HUES64 (cell line): ENCODE measurements at regions not wholly inside any gene's neighbourhood (a gene's known extent, or its start where the extent isn't known, plus 50 kb on each side); places are given as distances from the start of the nearest gene placed in this dataset.

ENCODE experiments used
- H3K27ac ChIP-seq: 2 replicates; pipeline ENCODE4 v1.7.0; 2013; ENCODE audit warnings: low read depth, low read length, inconsistent platforms
- H3K27me3 ChIP-seq: 2 replicates; pipeline ENCODE4 v1.6.1; 2013; ENCODE audit warnings: mild to moderate bottlenecking, low read length; ENCODE audit not compliant: insufficient read depth
- H3K36me3 ChIP-seq: 2 replicates; pipeline ENCODE4 v1.6.1; 2013; ENCODE audit warnings: mild to moderate bottlenecking, low read length; ENCODE audit not compliant: insufficient read depth
- H3K4me1 ChIP-seq: 2 replicates; pipeline ENCODE4 v1.6.1; 2013; ENCODE audit warnings: mild to moderate bottlenecking, low read length, moderate library complexity; ENCODE audit not compliant: insufficient read depth
- H3K4me3 ChIP-seq: 2 replicates; pipeline ENCODE4 v1.5.1; 2013; ENCODE audit warnings: mild to moderate bottlenecking, low read length, moderate library complexity
- H3K9ac ChIP-seq: 2 replicates; pipeline ENCODE4 v1.6.1; 2013; ENCODE audit warnings: mild to moderate bottlenecking, low read depth, low read length
- H3K9me3 ChIP-seq: 2 replicates; pipeline ENCODE4 v1.6.1; 2013; ENCODE audit warnings: low read depth, low read length; ENCODE audit not compliant: insufficient read depth
- WGBS: fragments of 150-250, 120-280 bp; methylation state at CpG from one replicate; pipeline ENCODE4 v1.1.7; 2013; ENCODE audit warnings: missing lambda C conversion rate; 5-methylcytosine and 5-hydroxymethylcytosine counted together

DNA sequence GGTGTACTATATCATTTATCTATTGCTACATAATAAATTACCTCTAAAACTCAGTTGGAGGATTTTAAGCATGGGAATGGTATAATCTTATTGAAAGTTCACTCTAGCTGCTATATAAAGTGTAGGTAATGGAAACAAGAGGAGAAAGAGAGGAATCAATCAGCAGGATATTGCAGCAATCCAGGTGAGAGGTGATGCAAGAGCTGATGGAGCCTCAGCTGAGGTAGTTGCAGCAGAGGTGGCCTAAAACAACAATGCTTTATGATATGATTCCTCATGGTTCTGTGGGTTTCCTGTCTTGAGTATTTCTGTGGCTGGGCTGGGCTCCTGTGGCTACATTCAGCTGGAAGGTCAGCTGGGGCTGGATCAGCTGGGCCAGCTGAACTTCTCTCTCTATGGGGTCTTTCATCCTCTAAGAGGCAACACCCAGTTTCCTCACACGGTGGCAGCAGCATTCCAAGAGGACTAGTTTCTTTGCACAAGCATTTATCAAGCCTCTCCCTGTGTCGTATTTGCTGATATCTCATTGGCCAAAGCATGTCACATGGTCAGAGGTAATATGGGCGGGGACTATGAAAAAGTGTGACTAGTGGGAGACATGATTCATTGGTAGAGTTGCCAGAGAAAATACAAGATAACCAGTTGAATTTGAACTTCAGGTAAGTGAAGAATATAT lies 135.4 kb upstream of the LARGE1 start:
- H3K4me3 ChIP-seq = no peak overlapping the region
- no peaks in the 10 kb centered on the region for H3K36me3 ChIP-seq
- 63% methylated on average over 3 of the region's 3 CpGs for WGBS
- H3K27ac ChIP-seq = no peak overlapping the region
- H3K27me3 ChIP-seq = no peaks in the 10 kb centered on the region
- no peak overlapping the region for H3K9ac ChIP-seq
- H3K4me1 ChIP-seq = no peaks in the 10 kb centered on the region
- peaks cover 18% of the 10 kb centered on the region for H3K9me3 ChIP-seq

DNA sequence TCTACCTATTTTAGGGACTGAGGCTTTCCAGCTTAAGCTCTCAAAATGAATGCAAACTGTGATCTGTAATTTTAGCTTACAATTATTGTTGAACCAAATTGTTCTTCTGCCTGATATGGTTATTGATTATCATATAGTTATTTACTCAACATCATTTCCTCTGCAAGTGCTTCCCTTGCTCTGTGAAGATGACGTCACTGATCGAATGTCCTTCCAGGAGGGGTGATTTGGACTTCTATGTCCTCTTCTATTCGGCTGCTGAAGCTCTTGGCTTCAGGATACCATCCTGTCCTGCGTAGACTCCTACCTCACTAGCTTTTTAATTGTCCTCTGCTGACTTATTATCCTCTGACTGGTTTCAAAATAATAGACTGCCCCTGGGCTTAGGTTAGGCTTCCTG lies 137.4 kb upstream of the LARGE1 start:
- H3K27ac ChIP-seq = no peak overlapping the region
- H3K27me3 ChIP-seq = no peaks in the 10 kb centered on the region
- WGBS = 97% methylated on average over 4 of the region's 4 CpGs
- no peaks in the 10 kb centered on the region for H3K36me3 ChIP-seq
- H3K4me1 ChIP-seq = no peaks in the 10 kb centered on the region
- no peak overlapping the region for H3K4me3 ChIP-seq
- H3K9me3 ChIP-seq = peaks cover 18% of the 10 kb centered on the region
- H3K9ac ChIP-seq = no peak overlapping the region

DNA sequence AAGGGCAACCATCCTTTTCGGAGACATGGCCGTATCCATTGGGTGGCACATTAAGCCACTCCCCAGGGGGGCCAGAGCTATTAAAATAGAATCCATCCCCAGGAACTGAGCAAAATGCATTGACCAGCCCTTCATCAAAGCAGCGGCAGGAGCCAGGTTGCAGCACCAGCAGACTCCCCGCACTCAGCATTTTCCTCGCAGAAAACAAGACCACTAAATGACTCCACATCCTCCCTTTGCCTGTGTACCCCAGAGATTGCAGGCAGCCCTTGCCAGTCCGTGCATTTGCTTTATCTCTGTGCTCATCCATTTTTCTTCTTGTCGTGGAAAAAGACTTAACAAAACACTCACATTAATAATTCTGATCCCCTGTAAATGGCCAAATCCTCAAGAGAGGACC lies 144.4 kb upstream of the LARGE1 start:
- no peaks in the 10 kb centered on the region for H3K4me1 ChIP-seq
- H3K9me3 ChIP-seq = peaks cover 3% of the 10 kb centered on the region; the same call in 1 of the 2 replicates
- H3K27ac ChIP-seq = no peak overlapping the region
- WGBS = 93% methylated on average over 7 of the region's 7 CpGs
- H3K9ac ChIP-seq = no peak overlapping the region
- no peaks in the 10 kb centered on the region for H3K27me3 ChIP-seq
- H3K4me3 ChIP-seq = no peak overlapping the region
- no peaks in the 10 kb centered on the region for H3K36me3 ChIP-seq

DNA sequence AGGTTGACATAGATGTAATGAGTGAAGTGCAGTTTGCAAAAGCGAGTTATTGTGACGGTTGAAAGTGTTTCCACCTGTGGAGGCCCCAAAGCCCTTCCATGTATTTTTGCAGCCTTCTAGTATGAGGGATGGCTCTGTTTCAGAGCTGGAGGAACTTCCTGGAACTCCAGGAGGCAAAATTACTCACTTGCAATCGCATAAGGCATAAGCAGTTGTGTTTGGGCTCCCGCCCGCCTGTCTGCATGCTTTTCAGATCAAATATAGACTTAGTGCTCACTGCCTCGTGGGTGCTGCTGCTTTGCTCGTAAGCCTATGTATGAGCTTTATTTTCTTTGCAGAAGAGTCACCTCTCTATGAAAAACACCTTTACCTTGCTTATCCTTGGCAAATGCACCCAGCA lies 146.8 kb upstream of the LARGE1 start:
- Histone ChIP-seq H3K9ac (no peak overlapping the region), H3K27ac (no peak overlapping the region), H3K4me1 (no peaks in the 10 kb centered on the region), H3K9me3 (no peaks in the 10 kb centered on the region), H3K36me3 (no peaks in the 10 kb centered on the region), H3K4me3 (no peak overlapping the region), H3K27me3 (no peaks in the 10 kb centered on the region)
- 93% methylated on average over 7 of the region's 7 CpGs for WGBS

DNA sequence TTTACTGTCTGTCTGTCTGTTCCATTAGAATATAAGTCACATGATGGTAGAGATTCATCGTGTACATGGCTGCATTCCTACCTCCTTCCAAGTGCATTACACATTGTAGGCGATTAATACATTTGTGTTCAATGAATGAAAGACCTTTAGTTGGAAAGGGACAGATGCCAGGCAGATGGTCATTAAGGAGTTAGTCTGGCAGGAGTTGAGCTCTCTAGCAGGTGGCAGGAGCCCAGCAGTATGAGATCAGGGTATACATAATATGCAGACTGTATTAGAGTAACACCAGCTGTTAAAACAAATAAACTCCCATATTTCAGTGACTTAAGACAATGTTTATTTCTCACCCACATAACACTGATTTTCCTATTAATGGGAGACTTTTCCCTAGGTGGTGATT lies 147.7 kb upstream of the LARGE1 start:
- no peaks in the 10 kb centered on the region for H3K4me1 ChIP-seq
- WGBS = 77% methylated on average over 2 of the region's 2 CpGs
- no peaks in the 10 kb centered on the region for H3K27me3 ChIP-seq
- H3K9ac ChIP-seq = no peak overlapping the region
- no peaks in the 10 kb centered on the region for H3K36me3 ChIP-seq
- no peak overlapping the region for H3K4me3 ChIP-seq
- no peaks in the 10 kb centered on the region for H3K9me3 ChIP-seq
- no peak overlapping the region for H3K27ac ChIP-seq

DNA sequence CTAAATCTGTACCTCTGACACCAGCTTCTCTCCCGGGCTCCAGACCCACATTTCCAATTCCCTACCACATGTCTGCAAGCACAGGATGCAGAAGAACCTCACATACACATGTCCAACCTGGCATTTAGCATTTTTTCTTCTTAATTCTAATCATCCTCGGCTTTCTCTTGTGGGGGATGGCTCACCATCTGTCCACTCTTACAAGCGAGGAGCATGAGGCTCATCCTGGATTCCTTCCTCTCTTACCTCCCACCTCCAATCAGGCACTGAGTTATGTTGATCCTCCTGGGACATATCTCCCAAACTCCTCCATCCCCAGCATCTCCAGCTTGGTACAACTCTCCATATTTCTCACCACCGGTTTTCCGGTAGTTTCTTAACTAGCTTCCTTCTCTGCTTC lies 149.8 kb upstream of the LARGE1 start:
- no peaks in the 10 kb centered on the region for H3K4me1 ChIP-seq
- no peak overlapping the region for H3K27ac ChIP-seq
- H3K9ac ChIP-seq = no peak overlapping the region
- no peaks in the 10 kb centered on the region for H3K27me3 ChIP-seq
- no peaks in the 10 kb centered on the region for H3K9me3 ChIP-seq
- H3K36me3 ChIP-seq = no peaks in the 10 kb centered on the region
- H3K4me3 ChIP-seq = no peak overlapping the region
- 89% methylated on average over 5 of the region's 5 CpGs for WGBS

DNA sequence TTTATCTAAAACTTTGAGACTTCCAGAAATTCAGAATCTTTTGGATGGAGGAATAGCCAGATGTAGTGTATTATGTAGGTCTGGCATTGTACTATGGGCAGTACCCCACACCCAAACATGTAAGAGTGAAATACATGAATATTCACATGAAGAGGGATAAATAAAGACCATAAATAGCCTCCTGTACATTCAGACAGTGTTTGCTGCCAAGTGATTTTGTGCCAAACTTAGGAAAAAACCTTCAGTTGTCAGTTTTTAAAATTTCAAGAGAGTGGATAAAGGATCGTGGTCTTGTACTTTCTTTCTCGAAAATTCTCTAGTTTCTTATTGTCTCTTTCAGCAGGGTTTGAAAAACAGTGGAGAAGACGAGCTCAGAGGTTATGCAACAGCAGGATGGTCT lies 150.3 kb upstream of the LARGE1 start:
- Histone ChIP-seq H3K36me3 (no peaks in the 10 kb centered on the region), H3K9ac (no peak overlapping the region), H3K9me3 (no peaks in the 10 kb centered on the region), H3K4me1 (no peaks in the 10 kb centered on the region), H3K27me3 (no peaks in the 10 kb centered on the region), H3K27ac (no peak overlapping the region), H3K4me3 (no peak overlapping the region)
- 84% methylated on average over 3 of the region's 3 CpGs for WGBS

DNA sequence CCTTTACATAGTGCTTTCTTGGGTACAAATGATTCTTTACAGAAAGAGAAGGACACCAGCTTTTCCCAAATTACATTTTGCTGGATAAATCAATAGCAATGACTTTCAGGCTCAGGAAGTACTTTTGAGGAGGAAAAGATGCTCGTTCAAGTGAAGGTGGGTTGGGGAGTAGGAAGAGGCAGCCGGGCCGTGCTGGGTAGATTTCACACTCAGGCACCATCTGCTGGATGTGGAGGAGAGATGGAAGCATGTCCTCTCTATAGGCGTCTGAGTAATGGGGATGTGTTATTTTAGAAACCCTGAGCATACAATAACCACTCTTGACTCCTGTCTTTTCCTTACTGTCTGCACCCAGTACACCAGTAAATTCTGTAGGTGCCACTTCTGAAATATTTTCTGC lies 152.3 kb upstream of the LARGE1 start:
- no peak overlapping the region for H3K9ac ChIP-seq
- WGBS = 88% methylated on average over 3 of the region's 4 CpGs
- H3K36me3 ChIP-seq = no peaks in the 10 kb centered on the region
- H3K4me3 ChIP-seq = no peak overlapping the region
- no peaks in the 10 kb centered on the region for H3K27me3 ChIP-seq
- no peaks in the 10 kb centered on the region for H3K4me1 ChIP-seq
- no peak overlapping the region for H3K27ac ChIP-seq
- no peaks in the 10 kb centered on the region for H3K9me3 ChIP-seq

DNA sequence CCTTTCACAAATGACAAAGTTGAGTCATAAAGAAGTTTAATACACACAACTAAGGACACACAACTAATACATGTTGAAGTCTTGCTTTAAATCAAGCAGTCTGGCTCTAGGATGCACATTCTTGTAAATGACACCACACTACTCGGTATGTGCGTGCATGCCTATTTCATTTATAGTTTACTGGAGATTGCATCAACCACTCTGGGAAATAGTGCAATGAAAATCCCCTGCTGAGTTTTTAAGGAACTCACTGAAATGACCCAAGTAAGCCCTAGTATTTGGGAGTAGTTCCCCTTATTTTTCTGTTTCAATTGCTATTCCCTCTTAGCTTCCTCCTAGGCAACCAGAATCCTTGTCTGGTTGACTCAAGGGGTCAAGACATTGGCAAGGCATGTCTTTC lies 160.2 kb upstream of the LARGE1 start:
- no peak overlapping the region for H3K27ac ChIP-seq
- WGBS = 99% methylated on average over 2 of the region's 2 CpGs
- no peaks in the 10 kb centered on the region for H3K4me1 ChIP-seq
- H3K4me3 ChIP-seq = no peak overlapping the region
- no peaks in the 10 kb centered on the region for H3K27me3 ChIP-seq
- H3K9ac ChIP-seq = no peak overlapping the region
- no peaks in the 10 kb centered on the region for H3K36me3 ChIP-seq
- H3K9me3 ChIP-seq = no peaks in the 10 kb centered on the region

DNA sequence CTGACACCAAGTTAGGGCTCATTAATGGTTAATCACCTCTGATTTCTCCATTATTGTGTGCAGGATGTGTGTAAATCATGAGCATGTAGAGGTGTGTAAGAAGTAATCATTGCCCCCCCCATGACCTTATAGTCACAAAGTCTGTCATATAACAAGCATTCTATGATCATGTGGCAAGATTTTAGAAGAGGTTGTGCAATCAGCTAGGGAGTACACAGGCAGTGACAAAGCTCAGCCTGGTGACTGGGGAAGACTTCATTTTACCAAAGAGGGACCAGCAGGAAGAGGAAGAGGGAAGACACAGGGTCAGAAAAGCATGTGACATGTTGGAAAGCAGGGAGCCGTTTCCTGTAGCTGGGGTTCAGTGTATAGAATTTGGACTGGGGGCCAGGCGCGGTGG lies 176.5 kb upstream of the LARGE1 start:
- Histone ChIP-seq H3K9me3 (0 out of 2 replicates have a peak, but pooled peaks cover 4% of the 10 kb centered on the region), H3K4me1 (no peaks in the 10 kb centered on the region), H3K4me3 (no peak overlapping the region), H3K9ac (no peak overlapping the region), H3K27me3 (no peaks in the 10 kb centered on the region), H3K27ac (no peak overlapping the region), H3K36me3 (no peaks in the 10 kb centered on the region)
- WGBS = 89% methylated on average over 3 of the region's 3 CpGs

DNA sequence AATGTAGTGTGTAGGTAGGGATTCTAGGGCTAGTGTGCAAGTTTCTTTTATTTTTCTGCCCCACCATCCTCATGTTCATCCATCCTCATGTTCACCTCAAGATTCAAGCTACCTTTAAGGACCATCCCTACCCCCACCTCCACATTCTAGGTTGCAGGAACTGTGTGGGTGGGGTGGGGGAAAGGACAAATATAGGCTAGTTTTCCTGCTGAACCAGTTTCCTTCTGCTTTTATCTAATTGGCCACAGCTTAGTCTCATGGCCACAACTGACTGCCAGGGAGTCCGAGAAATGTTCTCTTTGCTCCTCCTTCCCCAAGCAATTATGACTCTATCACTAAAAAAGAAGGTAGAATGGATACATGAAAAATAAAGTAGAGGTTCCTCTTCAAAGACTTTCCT lies 179.0 kb upstream of the LARGE1 start:
- Histone ChIP-seq H3K27me3 (no peaks in the 10 kb centered on the region), H3K36me3 (no peaks in the 10 kb centered on the region), H3K4me3 (no peak overlapping the region), H3K27ac (no peak overlapping the region), H3K4me1 (no peaks in the 10 kb centered on the region), H3K9ac (no peak overlapping the region), H3K9me3 (0 out of 2 replicates have a peak, but pooled peaks cover 4% of the 10 kb centered on the region)
- no CpG with 5 or more reads among the region's 1 CpG for WGBS

DNA sequence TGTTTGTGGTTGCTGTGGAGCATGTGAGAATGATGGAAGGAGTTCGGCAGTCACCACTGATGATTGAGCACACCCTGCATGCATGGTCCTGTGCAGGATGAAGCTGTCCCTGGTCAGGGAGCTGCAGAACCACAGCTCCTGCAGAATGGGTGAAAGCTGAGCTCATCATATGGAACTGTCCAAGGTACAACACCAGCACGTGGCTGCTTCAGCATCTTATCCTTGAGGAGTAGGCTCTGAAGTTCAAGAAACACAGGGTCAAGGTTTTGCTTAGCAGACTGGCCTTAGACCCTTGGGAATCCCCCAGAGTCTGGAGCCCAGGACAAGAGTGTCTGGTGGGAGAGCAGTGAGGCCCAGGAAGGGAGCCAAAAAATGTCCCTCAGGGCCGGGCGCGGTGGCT lies 182.4 kb upstream of the LARGE1 start:
- H3K27me3 ChIP-seq = no peaks in the 10 kb centered on the region
- no peak overlapping the region for H3K4me3 ChIP-seq
- WGBS = 80% methylated on average over 5 of the region's 5 CpGs
- H3K36me3 ChIP-seq = no peaks in the 10 kb centered on the region
- H3K9ac ChIP-seq = no peak overlapping the region
- 0 out of 2 replicates have a peak, but pooled peaks cover 4% of the 10 kb centered on the region for H3K9me3 ChIP-seq
- H3K27ac ChIP-seq = no peak overlapping the region
- H3K4me1 ChIP-seq = peaks cover 4% of the 10 kb centered on the region; the same call in 1 of the 2 replicates
